Activated T-cell treated with anti-CD3 and anti-CD28 coated beads for 48 hours (primary cell): ENCODE measurements at regions not wholly inside any gene's neighbourhood (a gene's known extent, or its start where the extent isn't known, plus 50 kb on each side); places are given as distances from the start of the nearest gene placed in this dataset.
"Not testable (repeated sequence)": the region's sequence is repeated elsewhere in the genome, so short reads cannot be mapped to it uniquely, and the experiment has no call there.

Experiments
- DNase-seq: peaks from one replicate; pipeline ENCODE4 v3.0.0-alpha.2; 2020; ENCODE audit warnings: low read depth

- no peak for DNase-seq
These were observed 139.5 kb upstream of the ZNF516 start for GRCh38 chr18:76634564-76634963.

GRCh38 chr18:76633588-76634269, 138.7 kb upstream of the ZNF516 start:
- no peak for DNase-seq

GRCh38 chr18:76627444-76627843, 132.4 kb upstream of the ZNF516 start:
- DNase-seq = no peak

- no peak for DNase-seq
These were observed 131.9 kb upstream of the ZNF516 start for GRCh38 chr18:76626991-76627390.

- no peak for DNase-seq
These were observed 127.6 kb upstream of the ZNF516 start for GRCh38 chr18:76622651-76623050.

GRCh38 chr18:76621782-76622495, 126.9 kb upstream of the ZNF516 start:
- no peak for DNase-seq

- DNase-seq = no peak
These were observed 126.2 kb upstream of the ZNF516 start for GRCh38 chr18:76621226-76621625.

GRCh38 chr18:76620321-76621170, 125.5 kb upstream of the ZNF516 start:
- DNase-seq = peak; percentile 10

- DNase-seq = no peak
These were observed 124.7 kb upstream of the ZNF516 start for GRCh38 chr18:76619621-76620315.

- no peak for DNase-seq
These were observed 124.2 kb upstream of the ZNF516 start for GRCh38 chr18:76619261-76619620.

- DNase-seq = no peak
These were observed 123.7 kb upstream of the ZNF516 start for GRCh38 chr18:76618721-76619120.

GRCh38 chr18:76616373-76616772, 121.3 kb upstream of the ZNF516 start:
- no peak for DNase-seq

GRCh38 chr18:76615065-76615733, 120.2 kb upstream of the ZNF516 start:
- DNase-seq = no peak

- DNase-seq = no peak
These were observed 118.7 kb upstream of the ZNF516 start for GRCh38 chr18:76613755-76614120.

- no peak for DNase-seq
These were observed 118.2 kb upstream of the ZNF516 start for GRCh38 chr18:76613053-76613754.

GRCh38 chr18:76611750-76612045, 116.7 kb upstream of the ZNF516 start:
- DNase-seq = not testable (repeated sequence)

- DNase-seq = no peak
These were observed 116.1 kb upstream of the ZNF516 start for GRCh38 chr18:76610933-76611749.

- DNase-seq = no peak
These were observed 115.0 kb upstream of the ZNF516 start for GRCh38 chr18:76610012-76610411.

- DNase-seq = no peak
These were observed 110.4 kb upstream of the ZNF516 start for GRCh38 chr18:76605341-76605929.

- DNase-seq = no peak
These were observed 109.8 kb upstream of the ZNF516 start for GRCh38 chr18:76604935-76605240.
